PC-3 (cell line): ENCODE measurements at regions not wholly inside any gene's neighbourhood (a gene's known extent, or its start where the extent isn't known, plus 50 kb on each side); places are given as distances from the start of the nearest gene placed in this dataset.
A peak's percentile ranks its signal among the peaks of the same experiment; 100 is the strongest.

Experiments used
- ATAC-seq: fragments of 200-7000 bp; cut with Tn5 transposase; 2 replicates; pipeline ENCODE4 v1.9.1; 2020; ENCODE audit warnings: mild to moderate bottlenecking, moderate library complexity
- BruUV-seq: library from RNA; stranded (reverse); fragments of 400-500 nt; replicated peaks from 2 replicates; lab custom pipeline; 2021; lab: Mats Ljungman, UMichigan
- CTCF ChIA-PET: fragments of 300-600 bp; sonication (Branson Sonifier 250); formaldehyde crosslinking; loops from one replicate; lab custom pipeline; 2022; ENCODE audit warnings: antibody characterized with exemption; lab: Charles Lee
- POLR2A ChIA-PET: fragments of 300-600 bp; sonication (Branson Sonifier 250); formaldehyde crosslinking; loops from one replicate; lab custom pipeline; 2022; ENCODE audit warnings: antibody characterized with exemption; ENCODE audit not compliant: unreplicated experiment; lab: Charles Lee
- DNase-seq: peaks from one replicate; pipeline ENCODE4 v3.0.0-alpha.2; 2015
- H2AFZ ChIP-seq: fragments of 300-600 bp; sonication (generic); 2 replicates; pipeline ENCODE4 v1.6.0; 2016; ENCODE audit warnings: antibody characterized with exemption, low read length
- H3F3A ChIP-seq: fragments of 300-600 bp; sonication (generic); one replicate; pipeline ENCODE4 v1.6.0; 2017; ENCODE audit warnings: antibody characterized with exemption, low read length, control low read depth, mild to moderate bottlenecking; ENCODE audit not compliant: unreplicated experiment
- H3K27ac ChIP-seq: fragments of 300-600 bp; sonication (generic); 2 replicates; pipeline ENCODE4 v1.5.1; 2016; ENCODE audit warnings: mild to moderate bottlenecking, low read length
- H3K27me3 ChIP-seq: fragments of 300-600 bp; sonication (generic); 2 replicates; pipeline ENCODE4 v1.6.1; 2016; ENCODE audit warnings: low read length, mixed read lengths
- H3K36me3 ChIP-seq: fragments of 300-600 bp; sonication (generic); 2 replicates; pipeline ENCODE4 v1.6.1; 2016; ENCODE audit warnings: low read depth, mixed run types, low read length, mixed read lengths
- H3K4me1 ChIP-seq: fragments of 300-600 bp; sonication (generic); 2 replicates; pipeline ENCODE4 v1.5.1; 2016; ENCODE audit warnings: low read length; ENCODE audit not compliant: insufficient read depth
- H3K4me2 ChIP-seq: fragments of 300-600 bp; sonication (generic); 2 replicates; pipeline ENCODE4 v1.6.0; 2016; ENCODE audit warnings: low read length
- H3K4me3 ChIP-seq: fragments of 300-600 bp; sonication (generic); 2 replicates; pipeline ENCODE4 v1.5.1; 2016; ENCODE audit warnings: mild to moderate bottlenecking, low read length, mixed read lengths
- H3K79me2 ChIP-seq: fragments of 300-600 bp; sonication (generic); 2 replicates; pipeline ENCODE4 v1.6.1; 2017; ENCODE audit warnings: low read length, mixed read lengths
- H3K9ac ChIP-seq: fragments of 300-600 bp; sonication (generic); 2 replicates; pipeline ENCODE4 v1.6.0; 2016; ENCODE audit warnings: mild to moderate bottlenecking, low read length
- H3K9me2 ChIP-seq: fragments of 300-600 bp; sonication (generic); replicated peaks from 2 replicates; pipeline ENCODE4 v1.6.1; 2016; ENCODE audit warnings: mixed run types, low read length, mixed read lengths
- H3K9me3 ChIP-seq: fragments of 300-600 bp; sonication (generic); 2 replicates; pipeline ENCODE4 v1.6.1; 2016; ENCODE audit warnings: low read length, mixed read lengths
- H4K20me1 ChIP-seq: fragments of 300-600 bp; sonication (generic); 2 replicates; pipeline ENCODE4 v1.6.1; 2016; ENCODE audit warnings: low read length, mixed read lengths
- CTCF ChIP-seq: fragments of 300-600 bp; sonication (generic); conservative IDR thresholded peaks from 2 replicates; pipeline ENCODE4 v1.5.1; 2017; ENCODE audit warnings: antibody characterized with exemption, low read depth, mild to moderate bottlenecking, low read length
- EZH2 ChIP-seq: fragments of 300-600 bp; sonication (generic); IDR thresholded peaks from one replicate; pipeline ENCODE4 v1.6.1; 2017; ENCODE audit warnings: antibody characterized with exemption, mild to moderate bottlenecking, low read length; ENCODE audit not compliant: unreplicated experiment
- EZH2phosphoT487 ChIP-seq: fragments of 300-600 bp; sonication (generic); IDR thresholded peaks from 2 replicates; pipeline ENCODE4 v1.6.1; 2018; ENCODE audit warnings: mild to moderate bottlenecking, antibody characterized with exemption, low read length, borderline replicate concordance
- intact Hi-C: fragments of 100-400 bp; cut with micrococcal nuclease; formaldehyde crosslinking; loops from 2 replicates; pipeline ENCODE4 v1.9.0; 2023

GRCh38 chr3:16033889-16034687, 140.4 kb upstream of the GALNT15 start:
- ChIA-PET POLR2A (interaction anchor here (0.5 kb wide), 1 partner anchor 286 kb away, joined by 3 read pairs; no protein-coding TSS in a partner anchor), CTCF (no interaction called here)
- Histone ChIP-seq H3K9me3 (no peaks in the 10 kb centered on the region), H3F3A (no peaks in the 10 kb centered on the region), H3K9ac (no peak overlapping the region), H3K4me3 (no peak overlapping the region), H3K27ac (no peak overlapping the region), H3K9me2 (no peaks in the 10 kb centered on the region), H4K20me1 (no peaks in the 10 kb centered on the region), H3K4me1 (no peaks in the 10 kb centered on the region), H3K4me2 (no peak overlapping the region), H3K36me3 (no peaks in the 10 kb centered on the region), H3K79me2 (no peaks in the 10 kb centered on the region), H3K27me3 (no peaks in the 10 kb centered on the region), H2AFZ (no peak overlapping the region)
- intact Hi-C loops: no loop called here
- no TSS peak for BruUV-seq
- DNase-seq (peak; percentile 33), ATAC-seq (peak; percentile 38; the same call in 1 of the 2 replicates)
- TF ChIP-seq EZH2phosphoT487 (no peak), CTCF (no peak), EZH2 (no peak)

DNA sequence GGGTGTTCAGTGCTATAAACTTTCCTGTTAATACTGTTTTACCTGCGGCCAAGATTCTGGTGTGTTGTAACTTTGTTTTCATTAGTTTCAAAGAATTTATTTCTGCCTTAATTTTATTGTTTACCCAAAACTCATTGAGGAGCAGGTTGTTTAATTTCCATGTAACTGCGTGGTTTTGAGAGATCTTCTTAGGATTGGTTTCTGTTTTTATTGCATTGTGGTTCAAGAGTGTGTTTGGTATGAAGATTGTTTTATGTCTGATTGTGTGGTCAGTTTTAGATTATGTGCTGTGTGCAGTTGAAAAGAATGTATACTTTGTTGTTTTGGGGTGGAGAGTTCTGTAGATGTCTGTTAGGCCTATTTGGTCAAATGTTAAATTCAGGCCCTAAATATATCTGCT, 133.5 kb upstream of the GALNT15 start:
- TF ChIP-seq CTCF (no peak), EZH2phosphoT487 (no peak), EZH2 (no peak)
- H3K4me2 ChIP-seq: no peak overlapping the region
- H3K9me2 ChIP-seq: no peaks in the 10 kb centered on the region
- CTCF ChIA-PET: no interaction called here
- POLR2A ChIA-PET: no interaction called here
- DNase-seq (no peak), ATAC-seq (no peak)
- no peak overlapping the region for H3K9ac ChIP-seq
- no peak overlapping the region for H3K4me3 ChIP-seq
- H4K20me1 ChIP-seq: no peaks in the 10 kb centered on the region
- no peak overlapping the region for H2AFZ ChIP-seq
- H3K27me3 ChIP-seq: no peaks in the 10 kb centered on the region
- no peaks in the 10 kb centered on the region for H3K36me3 ChIP-seq
- H3K4me1 ChIP-seq: no peaks in the 10 kb centered on the region
- no peaks in the 10 kb centered on the region for H3K9me3 ChIP-seq
- BruUV-seq: no TSS peak
- no peaks in the 10 kb centered on the region for H3K79me2 ChIP-seq
- intact Hi-C loops: loop anchor here (10.0 kb wide), 2 partner anchors 76 to 346 kb away; no protein-coding TSS in a partner anchor
- H3K27ac ChIP-seq: no peak overlapping the region
- H3F3A ChIP-seq: no peaks in the 10 kb centered on the region
